IgD-negative memory B cell (primary cell): ENCODE measurements at regions not wholly inside any gene's neighbourhood (a gene's known extent, or its start where the extent isn't known, plus 50 kb on each side); places are given as distances from the start of the nearest gene placed in this dataset.

Experiments used
- H3K27ac Mint-ChIP-seq, 3 donors: one replicate each; pipeline ENCODE4 v1.8.0; 2020 to 2022; ENCODE audit warnings: mild to moderate bottlenecking in 3 of 3, mixed read lengths in 3 of 3, moderate library complexity in 1 of 3
- H3K27me3 Mint-ChIP-seq: one replicate; pipeline ENCODE4 v1.8.0; 2021; ENCODE audit warnings: mixed read lengths
- H3K36me3 Mint-ChIP-seq: one replicate; pipeline ENCODE4 v1.8.0; 2020; ENCODE audit warnings: mild to moderate bottlenecking, mixed read lengths
- H3K4me1 Mint-ChIP-seq, 3 donors: one replicate each; pipeline ENCODE4 v1.8.0; 2020 to 2022; ENCODE audit warnings: mixed read lengths in 3 of 3, mild to moderate bottlenecking in 1 of 3
- H3K4me3 Mint-ChIP-seq, 4 donors: one replicate each; pipeline ENCODE4 v1.8.0; 2020 to 2022; ENCODE audit warnings: mild to moderate bottlenecking in 4 of 4, mixed read lengths in 4 of 4, moderate library complexity in 3 of 4
- H3K9me3 Mint-ChIP-seq, 3 donors: one replicate each; pipeline ENCODE4 v1.8.0; 2020 to 2021; ENCODE audit warnings: mixed read lengths in 3 of 3, mild to moderate bottlenecking in 1 of 3

- Mint-ChIP-seq H3K27me3 (peaks cover 2% of the 10 kb centered on the region), H3K4me3 (no peak overlapping the region), H3K4me1 (no peaks in the 10 kb centered on the region), H3K36me3 (no peaks in the 10 kb centered on the region), H3K27ac (no peak overlapping the region), H3K9me3 (no peaks in the 10 kb centered on the region)
Measured at GRCh38 chr2:164439885-164440284, 181.4 kb downstream of the GRB14 start.

GRCh38 chr2:164439235-164439634 lies 182.0 kb downstream of the GRB14 start:
- Mint-ChIP-seq H3K27me3 (peaks cover 2% of the 10 kb centered on the region), H3K4me1 (no peaks in the 10 kb centered on the region), H3K27ac (no peak overlapping the region), H3K4me3 (no peak overlapping the region), H3K9me3 (no peaks in the 10 kb centered on the region), H3K36me3 (no peaks in the 10 kb centered on the region)

GRCh38 chr2:164438490-164439205 lies 182.6 kb downstream of the GRB14 start:
- peaks cover 2% of the 10 kb centered on the region for H3K27me3 Mint-ChIP-seq
- H3K4me3 Mint-ChIP-seq: no peak overlapping the region
- no peaks in the 10 kb centered on the region for H3K4me1 Mint-ChIP-seq
- H3K27ac Mint-ChIP-seq: no peak overlapping the region
- H3K9me3 Mint-ChIP-seq: no peaks in the 10 kb centered on the region
- H3K36me3 Mint-ChIP-seq: no peaks in the 10 kb centered on the region

GRCh38 chr2:164436131-164436530 lies 185.2 kb downstream of the GRB14 start:
- Mint-ChIP-seq H3K4me3 (no peak overlapping the region), H3K9me3 (no peaks in the 10 kb centered on the region), H3K4me1 (no peaks in the 10 kb centered on the region), H3K27me3 (peaks cover 2% of the 10 kb centered on the region), H3K27ac (no peak overlapping the region), H3K36me3 (no peaks in the 10 kb centered on the region)

GRCh38 chr2:164430166-164430783 lies 191.0 kb downstream of the GRB14 start:
- no peak overlapping the region for H3K27ac Mint-ChIP-seq
- H3K36me3 Mint-ChIP-seq: peaks cover 1% of the 10 kb centered on the region
- no peaks in the 10 kb centered on the region for H3K27me3 Mint-ChIP-seq
- no peak overlapping the region for H3K4me3 Mint-ChIP-seq
- H3K4me1 Mint-ChIP-seq: no peaks in the 10 kb centered on the region
- H3K9me3 Mint-ChIP-seq: no peaks in the 10 kb centered on the region

GRCh38 chr2:164429354-164429753 lies 191.9 kb downstream of the GRB14 start:
- H3K4me1 Mint-ChIP-seq: no peaks in the 10 kb centered on the region
- no peaks in the 10 kb centered on the region for H3K27me3 Mint-ChIP-seq
- H3K9me3 Mint-ChIP-seq: no peaks in the 10 kb centered on the region
- H3K27ac Mint-ChIP-seq: no peak overlapping the region
- no peak overlapping the region for H3K4me3 Mint-ChIP-seq
- H3K36me3 Mint-ChIP-seq: peaks cover 1% of the 10 kb centered on the region

- no peaks in the 10 kb centered on the region for H3K9me3 Mint-ChIP-seq
- H3K27me3 Mint-ChIP-seq: no peaks in the 10 kb centered on the region
- H3K36me3 Mint-ChIP-seq: peaks cover 1% of the 10 kb centered on the region
- H3K4me1 Mint-ChIP-seq: no peaks in the 10 kb centered on the region
- H3K4me3 Mint-ChIP-seq: no peak overlapping the region
- no peak overlapping the region for H3K27ac Mint-ChIP-seq
Measured at GRCh38 chr2:164427111-164427510, 194.2 kb downstream of the GRB14 start.

GRCh38 chr2:164420787-164421186 lies 200.5 kb downstream of the GRB14 start:
- Mint-ChIP-seq H3K4me1 (no peaks in the 10 kb centered on the region), H3K36me3 (peaks cover 1% of the 10 kb centered on the region), H3K9me3 (no peaks in the 10 kb centered on the region), H3K27me3 (no peaks in the 10 kb centered on the region), H3K4me3 (no peak overlapping the region), H3K27ac (no peak overlapping the region)

GRCh38 chr2:164412831-164413230 lies 208.5 kb downstream of the GRB14 start:
- no peaks in the 10 kb centered on the region for H3K27me3 Mint-ChIP-seq
- H3K4me1 Mint-ChIP-seq: no peaks in the 10 kb centered on the region
- no peaks in the 10 kb centered on the region for H3K36me3 Mint-ChIP-seq

GRCh38 chr2:164389411-164389810 lies 231.9 kb downstream of the GRB14 start:
- no peaks in the 10 kb centered on the region for H3K4me1 Mint-ChIP-seq
- no peaks in the 10 kb centered on the region for H3K36me3 Mint-ChIP-seq
- H3K4me3 Mint-ChIP-seq: no peak overlapping the region
- H3K27me3 Mint-ChIP-seq: peaks cover 2% of the 10 kb centered on the region
- no peak overlapping the region for H3K27ac Mint-ChIP-seq
- H3K9me3 Mint-ChIP-seq: peaks cover 0 to 1% (median 0%) of the 10 kb centered on the region in 3 donors

More at GRCh38 chr2:164412831-164413230, 208.5 kb downstream of the GRB14 start:
- peaks cover 0 to 2% (median 0%) of the 10 kb centered on the region in 3 donors for H3K9me3 Mint-ChIP-seq
- no peak overlapping the region for H3K4me3 Mint-ChIP-seq
- no peak overlapping the region for H3K27ac Mint-ChIP-seq

- Mint-ChIP-seq H3K9me3 (peaks cover 0 to 1% (median 0%) of the 10 kb centered on the region in 3 donors), H3K27me3 (peaks cover 2% of the 10 kb centered on the region), H3K4me3 (no peak overlapping the region), H3K36me3 (no peaks in the 10 kb centered on the region), H3K4me1 (no peaks in the 10 kb centered on the region), H3K27ac (no peak overlapping the region)
Measured at GRCh38 chr2:164388511-164388910, 232.8 kb downstream of the GRB14 start.

GRCh38 chr2:164386231-164386630 lies 235.1 kb downstream of the GRB14 start:
- H3K4me3 Mint-ChIP-seq: no peak overlapping the region

GRCh38 chr2:164384434-164384833 lies 236.8 kb downstream of the GRB14 start:
- no peaks in the 10 kb centered on the region for H3K4me1 Mint-ChIP-seq
- H3K27me3 Mint-ChIP-seq: no peaks in the 10 kb centered on the region
- no peak overlapping the region for H3K4me3 Mint-ChIP-seq
- peaks cover 0 to 2% (median 1%) of the 10 kb centered on the region in 3 donors for H3K9me3 Mint-ChIP-seq
- no peaks in the 10 kb centered on the region for H3K36me3 Mint-ChIP-seq
- H3K27ac Mint-ChIP-seq: no peak overlapping the region

More at GRCh38 chr2:164386231-164386630, 235.1 kb downstream of the GRB14 start:
- Mint-ChIP-seq H3K27ac (no peak overlapping the region), H3K4me1 (no peaks in the 10 kb centered on the region), H3K36me3 (no peaks in the 10 kb centered on the region), H3K9me3 (peaks cover 0 to 1% (median 0%) of the 10 kb centered on the region in 3 donors), H3K27me3 (no peaks in the 10 kb centered on the region)

- Mint-ChIP-seq H3K27me3 (no peaks in the 10 kb centered on the region), H3K9me3 (peaks cover 5 to 10% (median 6%) of the 10 kb centered on the region in 3 donors), H3K27ac (no peak overlapping the region), H3K4me3 (no peak overlapping the region), H3K4me1 (no peaks in the 10 kb centered on the region), H3K36me3 (no peaks in the 10 kb centered on the region)
Measured at GRCh38 chr2:164371916-164372315, 249.4 kb downstream of the GRB14 start.

GRCh38 chr2:164369366-164369765 lies 251.9 kb downstream of the GRB14 start:
- Mint-ChIP-seq H3K36me3 (no peaks in the 10 kb centered on the region), H3K4me3 (no peak overlapping the region), H3K9me3 (peaks cover 5 to 11% (median 6%) of the 10 kb centered on the region in 3 donors), H3K27ac (no peak overlapping the region), H3K27me3 (no peaks in the 10 kb centered on the region), H3K4me1 (no peaks in the 10 kb centered on the region)

GRCh38 chr2:164368896-164369295 lies 252.4 kb downstream of the GRB14 start:
- Mint-ChIP-seq H3K27me3 (no peaks in the 10 kb centered on the region), H3K4me1 (no peaks in the 10 kb centered on the region), H3K9me3 (peaks cover 5 to 10% (median 6%) of the 10 kb centered on the region in 3 donors), H3K36me3 (no peaks in the 10 kb centered on the region), H3K4me3 (no peak overlapping the region), H3K27ac (no peak overlapping the region)
